HG03139 (cell line): ENCODE measurements at regions not wholly inside any gene's neighbourhood (a gene's known extent, or its start where the extent isn't known, plus 50 kb on each side); places are given as distances from the start of the nearest gene placed in this dataset.
"Not testable (repeated sequence)": the region's sequence is repeated elsewhere in the genome, so short reads cannot be mapped to it uniquely, and the experiment has no call there.

Experiments
- ATAC-seq: cut with Tn5 transposase; IDR thresholded peaks from one replicate; pipeline ENCODE4 v1.9.1; 2021; ENCODE audit not compliant: unreplicated experiment

DNA sequence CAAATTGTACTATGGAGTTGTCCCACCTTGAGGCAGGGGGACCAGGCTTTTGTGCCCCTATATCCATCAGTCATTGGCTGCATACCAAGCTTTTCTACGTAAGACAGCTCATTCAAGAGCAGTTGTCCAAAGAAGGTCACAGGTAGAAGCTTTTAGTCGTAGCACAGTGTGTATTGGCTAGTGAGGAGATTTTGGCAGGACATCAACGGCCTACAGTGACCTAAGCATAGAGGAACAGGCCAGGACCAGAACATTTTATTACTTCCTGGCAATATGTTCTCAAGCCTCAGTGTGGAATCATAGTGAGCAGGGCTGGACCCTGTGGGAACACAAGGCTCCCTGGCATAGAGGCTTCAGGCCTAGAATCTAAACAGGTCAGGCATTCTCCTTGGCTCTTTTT, 105.4 kb upstream of the ANKRD28 start:
- no peak for ATAC-seq

DNA sequence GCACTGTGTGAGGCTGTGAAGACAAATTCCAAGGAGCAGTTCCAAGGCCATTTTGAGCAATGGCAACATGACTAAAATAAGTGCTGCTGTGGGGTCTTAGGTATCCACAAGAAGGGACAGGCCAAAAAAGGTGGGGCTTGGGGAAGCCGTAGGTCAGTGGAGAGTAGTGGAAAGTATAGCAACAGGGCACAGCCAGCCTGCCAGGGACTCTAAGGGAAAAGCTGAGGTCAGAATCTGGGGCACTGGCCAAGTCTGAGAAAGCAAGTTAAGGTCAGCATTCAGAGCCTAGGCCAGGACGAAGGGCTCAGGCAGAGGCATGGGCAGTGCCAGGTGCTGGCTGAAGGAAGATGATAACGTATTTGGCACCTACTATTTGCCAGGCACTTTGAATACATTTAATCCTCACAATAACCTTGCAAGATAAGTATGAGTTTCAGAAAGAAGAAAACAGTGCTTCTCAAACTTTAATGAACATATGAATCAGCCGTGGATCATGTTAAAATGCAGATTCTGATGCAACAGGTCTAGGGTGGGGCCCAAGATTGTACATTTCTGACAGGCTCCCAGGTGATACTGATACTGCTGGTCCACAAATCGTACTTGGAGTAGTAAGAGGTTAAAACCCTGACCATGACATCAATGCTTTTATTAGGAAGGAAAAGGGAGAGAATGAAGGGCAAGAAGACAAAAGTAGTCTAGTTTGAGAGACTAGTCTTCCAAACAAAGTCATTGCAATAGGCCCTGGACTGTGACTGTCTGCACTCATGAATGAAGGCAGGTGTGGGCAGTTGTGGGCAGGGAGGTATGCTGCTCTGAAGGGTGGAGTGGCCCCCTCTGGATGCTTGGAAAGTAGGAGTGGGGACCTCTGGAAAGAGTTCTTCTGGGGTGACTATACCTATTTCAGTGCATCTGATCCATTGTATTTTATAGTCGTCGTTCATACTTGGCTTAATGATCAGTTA, 106.3 kb upstream of the ANKRD28 start:
- no peak for ATAC-seq

DNA sequence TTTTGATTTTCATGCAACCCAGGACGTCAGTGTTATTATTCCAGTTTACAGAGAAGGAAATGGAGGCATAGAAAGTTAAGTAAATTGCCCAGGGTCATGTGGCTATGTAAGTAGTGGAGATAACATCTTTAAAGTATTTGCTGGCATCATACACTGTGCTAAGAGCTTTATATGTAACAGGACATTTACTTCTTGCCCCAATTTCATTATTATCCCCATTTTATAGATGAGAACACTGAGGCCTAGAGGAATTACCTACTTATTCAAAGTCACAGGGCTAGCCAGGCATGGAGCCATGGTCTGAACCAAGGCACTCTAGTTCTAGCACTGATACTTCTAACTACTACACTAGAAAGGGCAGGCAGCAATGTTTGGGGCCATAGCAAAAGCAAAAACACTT, 107.3 kb upstream of the ANKRD28 start:
- no peak for ATAC-seq

GRCh38 chr3:15907403-15907802, 109.6 kb upstream of the ANKRD28 start:
- not testable (repeated sequence) for ATAC-seq

DNA sequence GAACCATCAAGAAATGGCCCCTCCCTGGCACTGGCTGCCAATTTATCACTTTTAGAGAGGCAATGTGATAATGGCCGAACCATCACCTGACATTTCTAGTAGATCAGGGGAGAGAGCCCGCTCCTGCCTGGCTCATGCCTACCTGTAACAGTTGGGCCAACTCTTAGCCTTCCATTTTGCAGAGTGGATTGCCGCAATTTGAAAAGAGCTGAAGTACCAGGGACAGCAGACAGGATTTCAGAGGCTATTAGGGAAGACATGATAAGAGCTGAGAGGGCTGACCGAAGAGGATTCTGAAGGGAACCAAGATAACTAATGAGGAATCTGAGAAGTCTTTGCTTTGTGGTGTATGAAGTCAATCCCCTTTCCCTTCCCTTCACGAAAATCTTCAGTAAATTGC, 121.2 kb upstream of the ANKRD28 start:
- no peak for ATAC-seq

- no peak for ATAC-seq
Observed at GRCh38 chr3:15919971-15920370, 122.2 kb upstream of the ANKRD28 start.

GRCh38 chr3:15923640-15924405, 126.0 kb upstream of the ANKRD28 start:
- no peak for ATAC-seq

DNA sequence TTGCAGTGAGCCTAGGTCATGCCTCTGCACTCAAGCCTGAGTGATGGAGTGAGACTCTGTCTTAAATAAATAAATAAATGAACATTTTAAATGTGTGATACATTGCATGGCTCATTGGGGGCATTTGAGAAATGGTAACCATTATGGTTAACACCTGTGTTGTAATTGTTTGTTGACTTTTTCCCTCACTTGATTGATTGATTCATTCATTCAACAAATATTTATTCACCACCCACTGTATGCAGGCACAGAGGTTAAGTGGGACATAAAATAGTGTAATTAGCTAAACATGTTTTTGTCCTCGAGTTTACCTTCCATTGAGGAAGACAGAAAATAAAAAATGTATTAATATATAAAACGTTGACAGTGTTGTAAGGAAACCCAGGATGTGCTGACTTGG, 127.1 kb upstream of the ANKRD28 start:
- ATAC-seq: no peak

- ATAC-seq: no peak
Observed at GRCh38 chr3:15926871-15927270, 129.1 kb upstream of the ANKRD28 start.

- no peak for ATAC-seq
Observed at GRCh38 chr3:15927969-15928368, 130.2 kb upstream of the ANKRD28 start.

GRCh38 chr3:15929944-15930571, 132.3 kb upstream of the ANKRD28 start:
- ATAC-seq: no peak

- ATAC-seq: no peak
Observed at GRCh38 chr3:15932348-15933300, 134.8 kb upstream of the ANKRD28 start.

DNA sequence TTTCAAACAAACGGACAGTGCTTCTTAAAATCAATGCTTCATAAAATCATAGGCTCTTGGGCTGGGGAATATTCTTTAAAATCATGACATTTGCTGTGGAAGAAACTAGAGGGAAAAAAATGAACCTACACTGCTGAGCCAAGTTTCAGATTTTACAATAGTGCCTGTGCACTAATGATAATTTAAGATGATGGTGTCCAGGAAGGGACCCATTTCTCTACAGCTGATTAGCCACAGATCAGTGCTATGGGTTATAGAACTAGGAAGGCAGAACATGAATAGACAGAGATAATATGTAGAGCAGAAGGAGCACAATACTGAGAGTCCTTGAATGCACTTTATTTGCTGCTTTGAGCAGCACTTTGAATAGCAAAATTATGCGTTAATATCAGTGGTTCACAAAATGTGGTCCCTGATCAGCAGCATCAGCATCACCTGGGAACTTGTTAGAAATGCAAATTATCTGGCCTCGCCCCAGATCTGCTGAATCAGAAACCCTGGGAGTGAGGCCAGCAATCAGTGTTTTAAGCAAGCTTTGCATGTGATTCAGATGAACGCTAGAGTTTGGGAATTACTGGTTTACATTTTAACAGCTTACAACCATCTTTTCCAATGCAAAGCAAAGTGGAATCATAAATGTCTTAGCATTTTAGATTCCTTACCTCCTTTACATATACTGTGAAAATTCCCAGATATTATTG, 135.8 kb upstream of the ANKRD28 start:
- no peak for ATAC-seq

DNA sequence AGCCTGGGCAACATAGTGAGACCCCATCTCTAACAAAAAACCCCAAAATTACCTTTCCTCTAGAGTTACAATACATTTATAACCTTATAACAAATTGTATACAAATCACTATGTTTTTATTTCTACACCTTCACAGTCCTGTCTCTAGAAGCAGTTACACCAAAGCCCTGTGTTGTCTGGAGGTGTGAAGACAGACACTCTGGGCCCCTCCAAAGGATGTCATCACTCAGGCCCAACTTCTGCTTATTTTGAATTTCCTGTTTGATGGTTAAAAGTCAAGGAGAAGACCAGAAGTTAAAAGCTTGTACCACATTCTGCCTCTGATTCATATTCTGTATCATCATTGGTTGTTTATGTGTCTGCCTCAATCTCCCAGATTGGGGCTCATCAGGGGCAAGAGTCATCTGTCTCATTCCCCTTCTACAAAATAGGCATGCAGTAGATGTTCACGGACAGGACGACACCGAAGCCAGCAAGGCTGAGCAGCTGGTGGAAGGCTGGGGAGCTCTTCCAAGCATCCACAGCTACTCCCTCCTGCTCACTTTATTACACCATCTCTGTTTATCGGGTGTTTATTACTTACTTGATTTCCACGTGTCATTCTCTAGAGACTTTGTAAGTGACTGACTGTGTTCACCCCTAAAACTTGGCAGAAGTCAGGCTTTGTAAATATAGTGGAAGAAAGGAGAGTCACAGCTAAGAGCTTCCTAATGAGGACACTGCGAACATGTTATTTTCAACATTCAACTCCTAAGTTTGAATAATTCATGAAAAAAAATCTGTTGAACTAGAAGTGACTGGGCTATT, 136.8 kb upstream of the ANKRD28 start:
- no peak for ATAC-seq

- no peak for ATAC-seq
Observed at GRCh38 chr3:15936312-15936711, 138.5 kb upstream of the ANKRD28 start.

DNA sequence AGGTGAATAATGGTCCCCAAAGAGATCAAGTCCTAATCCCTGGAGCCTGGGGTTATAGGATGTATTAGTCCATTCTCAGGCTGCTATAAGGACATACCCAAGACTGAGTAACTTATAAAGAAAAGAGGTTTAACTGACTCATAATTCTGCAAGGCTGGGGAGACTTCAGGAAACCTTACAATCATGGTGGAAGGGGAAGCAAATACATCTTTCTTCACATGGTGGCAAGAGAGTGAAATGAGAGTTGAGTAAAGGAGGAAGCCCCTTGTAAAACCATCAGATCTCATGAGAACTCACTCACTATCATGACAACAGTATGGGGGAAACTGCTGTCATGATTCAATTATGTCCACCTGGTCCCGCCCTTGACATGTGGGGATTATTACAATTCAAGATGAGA, 142.9 kb upstream of the ANKRD28 start:
- no peak for ATAC-seq

DNA sequence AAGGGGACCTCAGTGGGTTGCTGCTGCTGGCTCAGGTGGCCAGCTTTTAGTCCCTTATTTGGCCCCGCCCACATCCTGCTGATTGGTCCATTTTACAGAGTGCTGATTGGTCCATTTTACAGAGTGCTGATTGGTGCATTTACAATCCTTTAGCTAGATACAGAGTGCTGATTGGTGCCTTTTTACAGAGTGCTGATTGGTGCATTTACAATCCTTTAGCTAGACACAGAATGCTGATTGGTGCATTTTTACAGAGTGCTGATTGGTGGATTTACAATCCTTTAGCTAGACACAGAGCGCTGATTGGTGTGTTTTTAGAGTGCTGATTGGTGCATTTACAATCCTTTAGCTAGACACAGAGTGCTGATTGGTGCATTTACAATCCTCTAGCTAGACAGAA, 143.7 kb upstream of the ANKRD28 start:
- not testable (repeated sequence) for ATAC-seq

DNA sequence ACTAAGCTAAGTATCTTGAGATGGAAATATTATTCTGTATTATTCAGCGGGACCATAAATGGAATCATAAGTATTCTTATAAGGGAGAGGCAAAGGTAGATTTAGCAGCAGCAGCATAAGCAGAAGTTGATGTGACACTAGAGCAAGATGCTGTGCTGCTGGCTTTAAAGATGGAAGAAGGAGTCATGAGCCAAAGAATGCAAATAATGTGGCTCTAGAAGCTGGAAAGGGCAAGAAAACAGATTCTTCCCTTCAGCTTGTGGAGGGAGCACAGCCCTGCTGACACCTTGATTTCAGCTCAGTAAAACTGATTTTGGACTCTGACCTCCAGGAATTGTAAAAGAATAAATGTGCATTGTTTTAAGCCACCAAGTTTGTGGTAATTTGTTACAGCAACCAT, 144.2 kb upstream of the ANKRD28 start:
- ATAC-seq: no peak

GRCh38 chr3:15942462-15942861, 144.7 kb upstream of the ANKRD28 start:
- no peak for ATAC-seq
